Adrenal gland (tissue), 5 donors: ENCODE measurements at regions not wholly inside any gene's neighbourhood (a gene's known extent, or its start where the extent isn't known, plus 50 kb on each side); places are given as distances from the start of the nearest gene placed in this dataset.

Experiments
- POLR2A ChIP-seq, 2 donors: fragments of 450-650 bp; IDR thresholded peaks; one replicate each; pipeline ENCODE4 v1.6.1; 2017; ENCODE audit warnings: antibody characterized with exemption in 2 of 2, mild to moderate bottlenecking in 2 of 2, moderate library complexity in 1 of 2
- TF ChIP-seq, protein P1 (sequence below), 6 experiments: fragments of 450-650 bp in 4 of 6; fragments of 200-600 bp in 2 of 6; sonication (generic) in 1 of 6; IDR thresholded peaks; 1 replicate in 5 of 6; 2 replicates in 1 of 6; pipeline versions ENCODE4 v1.5.1 to v1.8.0; 2016 to 2021; ENCODE audit warnings: antibody characterized with exemption in 6 of 6, mild to moderate bottlenecking in 2 of 6, moderate library complexity in 1 of 6
- donor health status: DM: no; HTN: no; CAD: no.

DNA sequence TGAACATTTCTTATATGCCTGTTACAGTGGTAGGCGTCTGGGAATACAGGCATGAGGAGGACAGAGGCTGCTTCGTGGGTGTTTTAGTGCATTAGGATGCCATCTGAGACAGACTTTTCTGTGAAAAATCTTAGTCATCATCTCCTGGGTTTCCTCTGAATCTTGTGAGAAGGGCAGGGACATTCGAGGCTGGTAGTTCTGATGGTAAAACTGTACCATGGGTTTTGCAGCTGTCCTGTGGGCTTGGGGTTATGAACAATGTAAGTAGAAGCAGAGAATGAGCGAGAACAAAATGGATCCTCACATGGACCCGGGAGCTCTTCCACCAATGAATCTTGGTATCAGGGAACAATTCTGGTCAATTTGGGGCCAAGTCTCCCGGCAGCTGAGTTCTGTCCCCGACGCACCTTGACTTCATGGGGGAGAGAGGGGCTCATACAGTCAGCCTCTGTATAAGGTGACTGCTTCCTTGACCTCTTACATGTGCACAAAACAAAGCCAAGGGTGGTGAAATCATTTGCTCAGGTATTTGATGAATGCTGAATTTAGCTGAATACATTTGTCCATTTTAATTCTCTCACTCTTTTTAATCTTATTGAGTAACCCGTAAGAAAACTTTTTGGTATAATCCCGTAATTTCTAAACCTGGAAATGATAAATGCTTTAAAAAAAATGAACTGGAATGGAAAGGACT lies 63.6 kb upstream of the ERRFI1 start:
- TF ChIP-seq, protein P1, sequence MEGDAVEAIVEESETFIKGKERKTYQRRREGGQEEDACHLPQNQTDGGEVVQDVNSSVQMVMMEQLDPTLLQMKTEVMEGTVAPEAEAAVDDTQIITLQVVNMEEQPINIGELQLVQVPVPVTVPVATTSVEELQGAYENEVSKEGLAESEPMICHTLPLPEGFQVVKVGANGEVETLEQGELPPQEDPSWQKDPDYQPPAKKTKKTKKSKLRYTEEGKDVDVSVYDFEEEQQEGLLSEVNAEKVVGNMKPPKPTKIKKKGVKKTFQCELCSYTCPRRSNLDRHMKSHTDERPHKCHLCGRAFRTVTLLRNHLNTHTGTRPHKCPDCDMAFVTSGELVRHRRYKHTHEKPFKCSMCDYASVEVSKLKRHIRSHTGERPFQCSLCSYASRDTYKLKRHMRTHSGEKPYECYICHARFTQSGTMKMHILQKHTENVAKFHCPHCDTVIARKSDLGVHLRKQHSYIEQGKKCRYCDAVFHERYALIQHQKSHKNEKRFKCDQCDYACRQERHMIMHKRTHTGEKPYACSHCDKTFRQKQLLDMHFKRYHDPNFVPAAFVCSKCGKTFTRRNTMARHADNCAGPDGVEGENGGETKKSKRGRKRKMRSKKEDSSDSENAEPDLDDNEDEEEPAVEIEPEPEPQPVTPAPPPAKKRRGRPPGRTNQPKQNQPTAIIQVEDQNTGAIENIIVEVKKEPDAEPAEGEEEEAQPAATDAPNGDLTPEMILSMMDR (IDR thresholded peaks at IDR 0.05): no peak
- TF ChIP-seq POLR2A (IDR thresholded peaks at IDR 0.05): no peak
